ENCODE measurements at regions not wholly inside any gene's neighbourhood (a gene's known extent, or its start where the extent isn't known, plus 50 kb on each side); places are given as distances from the start of the nearest gene placed in this dataset.

GRCh38 chr4:16284050-16284449 lies 57.8 kb upstream of the TAPT1 start:
- H3K27me3 Mint-ChIP-seq (ENCODE audit: low read depth): no peaks in the 10 kb centered on the region
- H3K36me3 Mint-ChIP-seq (ENCODE audit: low read depth): peaks cover 39% of the 10 kb centered on the region
- no peak overlapping the region for H3K27ac Mint-ChIP-seq (ENCODE audit: unreplicated experiment)
- no peaks in the 10 kb centered on the region for H3K4me1 Mint-ChIP-seq
- H3K4me3 Mint-ChIP-seq: no peak overlapping the region
- peaks cover 19% of the 10 kb centered on the region for H3K9me3 Mint-ChIP-seq
- TF ChIP-seq CTCF (conservative IDR thresholded peaks at IDR 0.05): no peak
- DNase-seq (ENCODE audit: low read depth, low spot score): no peak

DNA sequence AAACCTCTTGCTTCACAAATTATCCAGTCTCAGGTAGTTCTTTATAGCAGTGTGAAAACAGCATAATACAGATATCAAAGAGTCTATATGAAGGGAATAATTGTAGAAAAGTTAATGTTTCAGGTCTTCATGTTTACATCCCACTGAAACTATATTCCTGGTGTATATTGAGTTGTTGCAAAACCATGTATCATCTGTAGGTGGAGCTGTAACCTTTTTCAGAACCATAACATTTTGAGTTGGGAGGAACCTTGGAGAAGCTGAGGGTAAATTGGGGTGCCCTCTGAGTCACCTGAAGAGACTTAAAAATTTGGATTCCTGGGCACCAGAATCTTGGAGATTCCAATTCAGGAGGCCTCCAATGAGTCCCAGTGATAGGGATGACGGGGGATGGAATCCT lies 51.9 kb upstream of the TAPT1 start:
- peak; percentile 22 for TF ChIP-seq CTCF (conservative IDR thresholded peaks at IDR 0.05)
- H3K36me3 Mint-ChIP-seq (ENCODE audit: low read depth): peaks cover 57% of the 10 kb centered on the region
- peaks cover 21% of the 10 kb centered on the region for H3K9me3 Mint-ChIP-seq
- H3K27me3 Mint-ChIP-seq (ENCODE audit: low read depth): no peaks in the 10 kb centered on the region
- no peaks in the 10 kb centered on the region for H3K4me1 Mint-ChIP-seq
- DNase-seq (ENCODE audit: low read depth, low spot score): no peak
- no peak overlapping the region for H3K27ac Mint-ChIP-seq (ENCODE audit: unreplicated experiment)
- H3K4me3 Mint-ChIP-seq: no peak overlapping the region
